Peyer's patch (tissue), 4 donors: ENCODE measurements at regions not wholly inside any gene's neighbourhood (a gene's known extent, or its start where the extent isn't known, plus 50 kb on each side); places are given as distances from the start of the nearest gene placed in this dataset.
"Not testable (repeated sequence)": the region's sequence is repeated elsewhere in the genome, so short reads cannot be mapped to it uniquely, and the experiment has no call there.

ENCODE experiments used
- DNase-seq, 3 donors: peaks; one replicate each; pipeline ENCODE4 v3.0.0-alpha.2; 2017 to 2019
- H3K27ac ChIP-seq, 4 donors: fragments of 200-600 bp; sonication (generic); one replicate each; pipeline ENCODE4 v1.5.1; 2016 to 2019
- H3K27me3 ChIP-seq, 2 donors: fragments of 200-600 bp; sonication (generic); one replicate each; pipeline ENCODE4 v1.5.1; 2019
- H3K36me3 ChIP-seq, 3 donors: fragments of 200-600 bp; sonication (generic); one replicate each; pipeline ENCODE4 v1.5.1; 2016 to 2019
- H3K4me1 ChIP-seq, 4 donors: fragments of 200-600 bp; sonication (generic); one replicate each; pipeline ENCODE4 v1.5.1; 2016 to 2019
- H3K4me3 ChIP-seq, 4 donors: fragments of 200-600 bp; sonication (generic); 1 replicate in 3 of 4; 2 replicates in 1 of 4; pipeline ENCODE4 v1.5.1; 2016 to 2019; ENCODE audit warnings: mild to moderate bottlenecking in 1 of 4
- H3K9me3 ChIP-seq, 4 donors: fragments of 200-600 bp; sonication (generic); one replicate each; pipeline ENCODE4 v1.5.1; 2016 to 2019; ENCODE audit warnings: mild to moderate bottlenecking in 1 of 4
- CTCF ChIP-seq, 6 experiments: fragments of 450-650 bp in 4 of 6; fragments of 200-600 bp in 2 of 6; sonication (generic) in 1 of 6; IDR thresholded peaks; one replicate each; pipeline ENCODE4 v1.5.1; 2017 to 2019; ENCODE audit warnings: antibody characterized with exemption in 6 of 6, mild to moderate bottlenecking in 3 of 6, moderate library complexity in 1 of 6
- POLR2A ChIP-seq, 2 donors: fragments of 450-650 bp; IDR thresholded peaks; one replicate each; pipeline ENCODE4 v1.5.1; 2017; ENCODE audit warnings: antibody characterized with exemption in 2 of 2, mild to moderate bottlenecking in 2 of 2, moderate library complexity in 2 of 2

- DNase-seq, result no peak
- no peaks in the 10 kb centered on the region for H3K36me3 ChIP-seq
Measured at GRCh38 chr12:41992692-41993215, 151.9 kb downstream of the GXYLT1 start.

GRCh38 chr12:41992022-41992421 is 152.7 kb downstream of the GXYLT1 start:
- no peaks in the 10 kb centered on the region for H3K9me3 ChIP-seq
- no peaks in the 10 kb centered on the region for H3K4me1 ChIP-seq
- TF ChIP-seq POLR2A (IDR thresholded peaks at IDR 0.05) (no peak), CTCF (IDR thresholded peaks at IDR 0.05) (no peak)
- no peaks in the 10 kb centered on the region for H3K36me3 ChIP-seq
- H3K27ac ChIP-seq, result no peak overlapping the region
- no peak overlapping the region for H3K4me3 ChIP-seq
- H3K27me3 ChIP-seq, result no peaks in the 10 kb centered on the region
- DNase-seq, result no peak

More at GRCh38 chr12:41992692-41993215, 151.9 kb downstream of the GXYLT1 start:
- Histone ChIP-seq H3K9me3 (no peaks in the 10 kb centered on the region), H3K4me1 (no peaks in the 10 kb centered on the region), H3K27me3 (no peaks in the 10 kb centered on the region), H3K4me3 (no peak overlapping the region), H3K27ac (no peak overlapping the region)
- TF ChIP-seq CTCF (IDR thresholded peaks at IDR 0.05), result no peak
- no peak for TF ChIP-seq POLR2A (IDR thresholded peaks at IDR 0.05)

- no peak for DNase-seq
- Histone ChIP-seq H3K36me3 (no peaks in the 10 kb centered on the region), H3K27ac (no peak overlapping the region), H3K9me3 (no peaks in the 10 kb centered on the region), H3K4me1 (no peaks in the 10 kb centered on the region), H3K4me3 (no peak overlapping the region), H3K27me3 (no peaks in the 10 kb centered on the region)
- TF ChIP-seq CTCF (IDR thresholded peaks at IDR 0.05) (no peak), POLR2A (IDR thresholded peaks at IDR 0.05) (no peak)
Measured at GRCh38 chr12:41988715-41989114, 156.0 kb downstream of the GXYLT1 start.

GRCh38 chr12:41986513-41986912 is 158.2 kb downstream of the GXYLT1 start:
- H3K4me1 ChIP-seq, H3K9me3 ChIP-seq, DNase-seq, H3K36me3 ChIP-seq, H3K27me3 ChIP-seq, H3K27ac ChIP-seq, H3K4me3 ChIP-seq: not testable (repeated sequence)

- Histone ChIP-seq H3K4me1 (no peaks in the 10 kb centered on the region), H3K9me3 (no peaks in the 10 kb centered on the region), H3K27ac (no peak overlapping the region), H3K4me3 (no peak overlapping the region), H3K27me3 (no peaks in the 10 kb centered on the region), H3K36me3 (no peaks in the 10 kb centered on the region)
- DNase-seq, result no peak
- no peak for TF ChIP-seq POLR2A (IDR thresholded peaks at IDR 0.05)
- TF ChIP-seq CTCF (IDR thresholded peaks at IDR 0.05), result no peak
Measured at GRCh38 chr12:41983856-41984255, 160.8 kb downstream of the GXYLT1 start.

GRCh38 chr12:41983394-41983793 is 161.3 kb downstream of the GXYLT1 start:
- no peaks in the 10 kb centered on the region for H3K27me3 ChIP-seq
- H3K4me1 ChIP-seq, result no peaks in the 10 kb centered on the region
- TF ChIP-seq POLR2A (IDR thresholded peaks at IDR 0.05), result no peak
- no peak for TF ChIP-seq CTCF (IDR thresholded peaks at IDR 0.05)
- DNase-seq, result no peak
- no peak overlapping the region for H3K27ac ChIP-seq
- H3K9me3 ChIP-seq, result no peaks in the 10 kb centered on the region
- no peak overlapping the region for H3K4me3 ChIP-seq
- no peaks in the 10 kb centered on the region for H3K36me3 ChIP-seq
